ENCODE measurements at regions not wholly inside any gene's neighbourhood (a gene's known extent, or its start where the extent isn't known, plus 50 kb on each side); places are given as distances from the start of the nearest gene placed in this dataset.

DNA sequence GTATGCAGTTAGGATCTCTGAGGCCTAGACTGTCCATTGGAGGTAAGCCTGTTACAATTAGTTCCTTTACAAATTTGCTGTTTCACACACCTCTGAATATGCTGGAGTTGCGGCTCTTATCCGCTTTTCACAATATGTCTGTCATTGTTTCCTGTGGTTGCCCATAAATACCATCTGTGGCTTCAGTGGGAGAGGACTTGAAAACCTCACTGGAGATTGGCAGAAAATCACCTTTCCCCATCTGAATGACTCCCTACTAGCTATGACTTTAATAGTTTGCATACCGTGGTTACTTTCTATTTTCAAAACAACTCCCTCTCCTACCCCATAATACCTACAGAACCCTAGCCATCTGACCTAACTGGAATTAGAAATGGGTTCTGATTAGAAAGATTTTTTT lies 454.3 kb downstream of the PCDH17 start:
- TF ChIP-seq CTCF (IDR thresholded peaks at IDR 0.05; ENCODE audit: unreplicated experiment): no peak
- DNase-seq (ENCODE audit: low spot score): no peak
- Mint-ChIP-seq H3K4me1 (ENCODE audit: unreplicated experiment) (no peaks in the 10 kb centered on the region), H3K27me3 (ENCODE audit: unreplicated experiment) (no peaks in the 10 kb centered on the region), H3K27ac (ENCODE audit: unreplicated experiment) (no peak overlapping the region), H3K9me3 (ENCODE audit: unreplicated experiment) (no peaks in the 10 kb centered on the region), H3K4me3 (ENCODE audit: unreplicated experiment) (no peak overlapping the region), H3K36me3 (ENCODE audit: low read depth, unreplicated experiment) (no peaks in the 10 kb centered on the region)

DNA sequence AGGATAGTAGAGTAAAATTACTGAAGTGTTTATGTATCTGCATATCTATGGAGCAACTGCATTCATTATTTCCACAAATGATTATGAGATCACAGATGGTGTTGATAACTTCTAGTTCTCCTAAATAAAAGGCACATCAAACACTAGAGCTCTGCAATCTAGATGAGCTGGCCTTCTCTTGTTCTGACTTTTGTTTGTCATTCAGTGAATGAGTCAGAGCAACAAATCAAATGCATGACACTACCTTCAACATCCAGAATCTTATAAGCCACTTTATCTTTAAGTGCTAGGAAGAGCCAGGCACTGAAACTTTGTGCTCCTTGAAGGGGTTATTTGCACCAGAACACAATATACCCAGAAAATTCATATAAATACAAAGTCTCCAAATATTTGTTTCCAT lies 456.0 kb downstream of the PCDH17 start:
- Mint-ChIP-seq H3K36me3 (ENCODE audit: low read depth, unreplicated experiment) (no peaks in the 10 kb centered on the region), H3K27me3 (ENCODE audit: unreplicated experiment) (no peaks in the 10 kb centered on the region), H3K4me1 (ENCODE audit: unreplicated experiment) (no peaks in the 10 kb centered on the region), H3K9me3 (ENCODE audit: unreplicated experiment) (no peaks in the 10 kb centered on the region), H3K27ac (ENCODE audit: unreplicated experiment) (no peak overlapping the region), H3K4me3 (ENCODE audit: unreplicated experiment) (no peak overlapping the region)
- DNase-seq (ENCODE audit: low spot score): no peak
- TF ChIP-seq CTCF (IDR thresholded peaks at IDR 0.05; ENCODE audit: unreplicated experiment): no peak

DNA sequence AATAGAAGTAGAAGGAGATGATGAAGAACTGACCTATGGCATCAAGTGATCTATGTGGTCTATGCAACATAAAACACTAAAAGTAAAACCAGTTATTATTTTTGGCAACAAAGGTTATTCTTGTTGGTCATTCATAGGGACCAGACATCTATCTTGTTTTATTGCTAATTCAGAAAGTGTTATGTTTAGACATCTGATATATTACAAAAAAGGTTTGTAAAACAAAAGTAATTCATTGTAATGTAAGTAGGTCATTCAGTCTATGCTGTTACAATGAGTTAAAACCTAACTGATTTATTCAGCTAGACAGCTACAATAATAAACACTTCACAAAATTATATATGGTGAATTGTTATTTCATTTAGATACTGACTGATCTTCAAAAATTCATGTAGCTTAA lies 461.9 kb downstream of the PCDH17 start:
- H3K4me3 Mint-ChIP-seq (ENCODE audit: unreplicated experiment): no peak overlapping the region
- DNase-seq (ENCODE audit: low spot score): no peak
- H3K36me3 Mint-ChIP-seq (ENCODE audit: low read depth, unreplicated experiment): no peaks in the 10 kb centered on the region
- H3K9me3 Mint-ChIP-seq (ENCODE audit: unreplicated experiment): no peaks in the 10 kb centered on the region
- H3K4me1 Mint-ChIP-seq (ENCODE audit: unreplicated experiment): no peaks in the 10 kb centered on the region
- no peak overlapping the region for H3K27ac Mint-ChIP-seq (ENCODE audit: unreplicated experiment)
- TF ChIP-seq CTCF (IDR thresholded peaks at IDR 0.05; ENCODE audit: unreplicated experiment): no peak
- no peaks in the 10 kb centered on the region for H3K27me3 Mint-ChIP-seq (ENCODE audit: unreplicated experiment)

DNA sequence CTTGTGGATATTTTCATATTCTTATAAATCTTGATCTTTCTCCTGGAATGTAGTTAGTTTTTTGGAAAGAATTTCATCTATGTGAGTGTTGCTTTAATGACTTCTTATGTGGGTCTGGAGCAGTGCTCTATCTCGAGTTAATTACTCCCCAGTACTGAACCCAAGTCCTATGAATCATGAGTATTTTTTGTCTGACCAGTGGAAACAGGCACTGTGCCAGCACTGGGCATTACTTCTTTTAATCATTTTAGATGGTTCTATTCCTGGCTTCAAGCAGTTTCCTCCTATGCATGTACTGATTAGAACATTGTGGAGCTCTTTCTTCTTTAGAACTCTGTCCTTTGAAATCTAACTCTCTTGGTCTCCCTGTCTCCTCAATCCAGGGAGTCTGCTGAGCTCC lies 466.3 kb downstream of the PCDH17 start:
- H3K4me1 Mint-ChIP-seq (ENCODE audit: unreplicated experiment): no peaks in the 10 kb centered on the region
- H3K27me3 Mint-ChIP-seq (ENCODE audit: unreplicated experiment): no peaks in the 10 kb centered on the region
- no peak for DNase-seq (ENCODE audit: low spot score)
- TF ChIP-seq CTCF (IDR thresholded peaks at IDR 0.05; ENCODE audit: unreplicated experiment): no peak
- H3K27ac Mint-ChIP-seq (ENCODE audit: unreplicated experiment): no peak overlapping the region
- H3K9me3 Mint-ChIP-seq (ENCODE audit: unreplicated experiment): no peaks in the 10 kb centered on the region
- H3K36me3 Mint-ChIP-seq (ENCODE audit: low read depth, unreplicated experiment): no peaks in the 10 kb centered on the region
- H3K4me3 Mint-ChIP-seq (ENCODE audit: unreplicated experiment): no peak overlapping the region

DNA sequence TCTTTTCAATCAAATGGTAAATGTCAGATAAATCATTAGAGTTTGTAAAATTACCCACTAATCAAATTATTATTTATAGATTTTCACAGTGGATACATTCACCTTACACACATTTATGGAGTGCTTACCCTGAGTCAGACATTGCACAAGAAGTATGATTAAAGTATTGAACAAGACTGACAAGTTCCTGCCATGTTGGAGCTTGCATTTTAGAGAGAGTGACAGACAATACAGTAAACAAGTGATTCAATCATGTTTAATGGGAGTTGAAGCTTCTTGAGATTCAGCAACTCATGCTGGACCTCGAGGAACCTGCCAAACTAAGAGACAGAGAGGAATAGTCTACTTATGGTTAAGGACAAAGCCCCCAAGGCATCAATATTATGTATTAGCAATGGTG lies 487.8 kb downstream of the PCDH17 start:
- TF ChIP-seq CTCF (IDR thresholded peaks at IDR 0.05; ENCODE audit: unreplicated experiment): no peak
- H3K4me1 Mint-ChIP-seq (ENCODE audit: unreplicated experiment): no peaks in the 10 kb centered on the region
- H3K36me3 Mint-ChIP-seq (ENCODE audit: low read depth, unreplicated experiment): no peaks in the 10 kb centered on the region
- no peaks in the 10 kb centered on the region for H3K27me3 Mint-ChIP-seq (ENCODE audit: unreplicated experiment)
- H3K27ac Mint-ChIP-seq (ENCODE audit: unreplicated experiment): no peak overlapping the region
- no peak for DNase-seq (ENCODE audit: low spot score)
- no peak overlapping the region for H3K4me3 Mint-ChIP-seq (ENCODE audit: unreplicated experiment)
- H3K9me3 Mint-ChIP-seq (ENCODE audit: unreplicated experiment): no peaks in the 10 kb centered on the region

Measured in endothelial cell (in vitro differentiated cells).